A673 (cell line): ENCODE measurements at regions not wholly inside any gene's neighbourhood (a gene's known extent, or its start where the extent isn't known, plus 50 kb on each side); places are given as distances from the start of the nearest gene placed in this dataset.

Experiments used
- EZH2 ChIP-seq: fragments of 200-600 bp; sonication (generic); IDR thresholded peaks from 2 replicates; pipeline ENCODE4 v1.6.1; 2017; ENCODE audit warnings: borderline replicate concordance, low read depth, mild to moderate bottlenecking, mixed read lengths, antibody characterized with exemption, low read length; ENCODE audit not compliant: poor library complexity, severe bottlenecking
- TF ChIP-seq, protein P1 (sequence below): fragments of 300-800, 200-600 bp; sonication (generic); conservative IDR thresholded peaks from 2 replicates; pipeline ENCODE4 v1.5.1; 2017; ENCODE audit warnings: low read depth, mild to moderate bottlenecking, antibody characterized with exemption, low read length, moderate library complexity, mixed read lengths

- TF ChIP-seq, protein P1, sequence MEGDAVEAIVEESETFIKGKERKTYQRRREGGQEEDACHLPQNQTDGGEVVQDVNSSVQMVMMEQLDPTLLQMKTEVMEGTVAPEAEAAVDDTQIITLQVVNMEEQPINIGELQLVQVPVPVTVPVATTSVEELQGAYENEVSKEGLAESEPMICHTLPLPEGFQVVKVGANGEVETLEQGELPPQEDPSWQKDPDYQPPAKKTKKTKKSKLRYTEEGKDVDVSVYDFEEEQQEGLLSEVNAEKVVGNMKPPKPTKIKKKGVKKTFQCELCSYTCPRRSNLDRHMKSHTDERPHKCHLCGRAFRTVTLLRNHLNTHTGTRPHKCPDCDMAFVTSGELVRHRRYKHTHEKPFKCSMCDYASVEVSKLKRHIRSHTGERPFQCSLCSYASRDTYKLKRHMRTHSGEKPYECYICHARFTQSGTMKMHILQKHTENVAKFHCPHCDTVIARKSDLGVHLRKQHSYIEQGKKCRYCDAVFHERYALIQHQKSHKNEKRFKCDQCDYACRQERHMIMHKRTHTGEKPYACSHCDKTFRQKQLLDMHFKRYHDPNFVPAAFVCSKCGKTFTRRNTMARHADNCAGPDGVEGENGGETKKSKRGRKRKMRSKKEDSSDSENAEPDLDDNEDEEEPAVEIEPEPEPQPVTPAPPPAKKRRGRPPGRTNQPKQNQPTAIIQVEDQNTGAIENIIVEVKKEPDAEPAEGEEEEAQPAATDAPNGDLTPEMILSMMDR = no peak
- no peak for TF ChIP-seq EZH2
Measured at GRCh38 chr13:73987618-73988017, 146.6 kb downstream of the KLF12 start.
